ENCODE measurements at regions not wholly inside any gene's neighbourhood (a gene's known extent, or its start where the extent isn't known, plus 50 kb on each side); places are given as distances from the start of the nearest gene placed in this dataset.

- H3K4me1 ChIP-seq (ENCODE audit: control insufficient read depth, insufficient read depth, low read length) = no peaks in the 10 kb centered on the region
- no peaks in the 10 kb centered on the region for H3K27me3 ChIP-seq (ENCODE audit: control insufficient read depth, insufficient read depth, low read length)
- no peak overlapping the region for H3K4me3 ChIP-seq (ENCODE audit: low read depth, low read length)
- no CpG with 5 or more reads among the region's 2 CpGs for whole genome bisulfite sequencing (ENCODE audit: insufficient coverage)
- no peaks in the 10 kb centered on the region for H3K9me3 ChIP-seq (ENCODE audit: control insufficient read depth, insufficient read depth, low read length)
- H3K27ac ChIP-seq (ENCODE audit: low read depth, low read length) = no peak overlapping the region
- no peak for DNase-seq (ENCODE audit: low read depth in 4 of 6, low spot score in 6 of 6)
- H3K36me3 ChIP-seq (ENCODE audit: control insufficient read depth, insufficient read depth, low read length) = no peaks in the 10 kb centered on the region
Measured at GRCh38 chr3:102750322-102750721, 315.5 kb downstream of the ZPLD1 start.

- H3K27ac ChIP-seq (ENCODE audit: low read depth, low read length) = no peak overlapping the region
- no peaks in the 10 kb centered on the region for H3K4me1 ChIP-seq (ENCODE audit: control insufficient read depth, insufficient read depth, low read length)
- no peaks in the 10 kb centered on the region for H3K27me3 ChIP-seq (ENCODE audit: control insufficient read depth, insufficient read depth, low read length)
- no peaks in the 10 kb centered on the region for H3K9me3 ChIP-seq (ENCODE audit: control insufficient read depth, insufficient read depth, low read length)
- DNase-seq (ENCODE audit: low read depth in 4 of 6, low spot score in 6 of 6) = peak in 2 of 6 donors; percentile 9 to 16
- H3K4me3 ChIP-seq (ENCODE audit: low read depth, low read length) = no peak overlapping the region
- no peaks in the 10 kb centered on the region for H3K36me3 ChIP-seq (ENCODE audit: control insufficient read depth, insufficient read depth, low read length)
Measured at GRCh38 chr3:102753901-102754300, 319.1 kb downstream of the ZPLD1 start.

- no peaks in the 10 kb centered on the region for H3K4me1 ChIP-seq (ENCODE audit: control insufficient read depth, insufficient read depth, low read length)
- H3K4me3 ChIP-seq (ENCODE audit: low read depth, low read length) = no peak overlapping the region
- WGBS (ENCODE audit: insufficient coverage) = no CpG with 5 or more reads among the region's 2 CpGs
- no peak overlapping the region for H3K27ac ChIP-seq (ENCODE audit: low read depth, low read length)
- no peaks in the 10 kb centered on the region for H3K36me3 ChIP-seq (ENCODE audit: control insufficient read depth, insufficient read depth, low read length)
- H3K27me3 ChIP-seq (ENCODE audit: control insufficient read depth, insufficient read depth, low read length) = no peaks in the 10 kb centered on the region
- no peaks in the 10 kb centered on the region for H3K9me3 ChIP-seq (ENCODE audit: control insufficient read depth, insufficient read depth, low read length)
- no peak for DNase-seq (ENCODE audit: low read depth in 4 of 6, low spot score in 6 of 6)
Measured at GRCh38 chr3:102756706-102757105, 321.9 kb downstream of the ZPLD1 start.

DNA sequence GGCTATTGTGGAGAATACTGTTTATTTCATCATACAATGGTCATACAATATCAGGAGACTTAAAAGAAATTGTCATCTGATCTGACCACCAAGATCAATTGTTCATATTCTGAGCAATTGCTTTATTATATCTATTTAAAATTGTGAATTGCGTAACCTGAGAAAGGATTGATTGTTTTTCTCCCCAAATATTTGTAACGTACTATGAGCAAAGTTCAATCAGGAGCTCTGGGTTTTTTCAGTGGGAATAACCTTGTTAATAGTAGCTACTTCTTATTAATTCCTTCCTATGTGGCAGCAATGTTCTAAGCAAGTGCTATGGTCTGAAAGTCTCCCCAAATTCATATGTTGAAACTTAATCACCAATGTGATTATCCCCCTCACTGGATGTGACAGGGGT is 323.1 kb downstream of the ZPLD1 start:
- no peak overlapping the region for H3K27ac ChIP-seq (ENCODE audit: low read depth, low read length)
- no peaks in the 10 kb centered on the region for H3K36me3 ChIP-seq (ENCODE audit: control insufficient read depth, insufficient read depth, low read length)
- no peak for DNase-seq (ENCODE audit: low read depth in 4 of 6, low spot score in 6 of 6)
- no peaks in the 10 kb centered on the region for H3K9me3 ChIP-seq (ENCODE audit: control insufficient read depth, insufficient read depth, low read length)
- no peaks in the 10 kb centered on the region for H3K27me3 ChIP-seq (ENCODE audit: control insufficient read depth, insufficient read depth, low read length)
- no peaks in the 10 kb centered on the region for H3K4me1 ChIP-seq (ENCODE audit: control insufficient read depth, insufficient read depth, low read length)
- no peak overlapping the region for H3K4me3 ChIP-seq (ENCODE audit: low read depth, low read length)
- no CpG with 5 or more reads among the region's 2 CpGs for WGBS (ENCODE audit: insufficient coverage)

DNA sequence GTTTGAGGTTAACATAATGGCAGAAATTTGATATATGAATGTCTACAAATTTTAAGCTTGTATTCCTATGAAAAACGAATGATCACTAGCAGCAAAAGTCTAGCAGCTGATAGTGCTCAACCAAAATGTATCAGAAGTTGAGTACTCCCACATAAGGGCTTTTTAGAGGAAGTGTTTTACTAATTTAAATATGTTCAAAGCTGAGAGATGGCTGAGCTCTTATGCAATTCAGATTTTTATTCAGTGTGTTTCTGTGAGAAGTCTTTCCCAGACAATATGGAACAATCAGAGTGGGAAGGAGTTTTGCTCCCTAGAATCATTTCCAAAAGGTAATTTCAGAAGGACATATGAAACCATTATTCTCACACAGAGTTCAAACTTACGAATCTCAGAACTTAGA is 327.0 kb downstream of the ZPLD1 start:
- DNase-seq (ENCODE audit: low read depth in 4 of 6, low spot score in 6 of 6) = no peak
- WGBS (ENCODE audit: insufficient coverage) = no CpG with 5 or more reads among the region's 2 CpGs
- Histone ChIP-seq H3K4me1 (ENCODE audit: control insufficient read depth, insufficient read depth, low read length) (no peaks in the 10 kb centered on the region), H3K36me3 (ENCODE audit: control insufficient read depth, insufficient read depth, low read length) (no peaks in the 10 kb centered on the region), H3K4me3 (ENCODE audit: low read depth, low read length) (no peak overlapping the region), H3K27me3 (ENCODE audit: control insufficient read depth, insufficient read depth, low read length) (no peaks in the 10 kb centered on the region), H3K9me3 (ENCODE audit: control insufficient read depth, insufficient read depth, low read length) (peaks cover 1% of the 10 kb centered on the region), H3K27ac (ENCODE audit: low read depth, low read length) (no peak overlapping the region)

DNA sequence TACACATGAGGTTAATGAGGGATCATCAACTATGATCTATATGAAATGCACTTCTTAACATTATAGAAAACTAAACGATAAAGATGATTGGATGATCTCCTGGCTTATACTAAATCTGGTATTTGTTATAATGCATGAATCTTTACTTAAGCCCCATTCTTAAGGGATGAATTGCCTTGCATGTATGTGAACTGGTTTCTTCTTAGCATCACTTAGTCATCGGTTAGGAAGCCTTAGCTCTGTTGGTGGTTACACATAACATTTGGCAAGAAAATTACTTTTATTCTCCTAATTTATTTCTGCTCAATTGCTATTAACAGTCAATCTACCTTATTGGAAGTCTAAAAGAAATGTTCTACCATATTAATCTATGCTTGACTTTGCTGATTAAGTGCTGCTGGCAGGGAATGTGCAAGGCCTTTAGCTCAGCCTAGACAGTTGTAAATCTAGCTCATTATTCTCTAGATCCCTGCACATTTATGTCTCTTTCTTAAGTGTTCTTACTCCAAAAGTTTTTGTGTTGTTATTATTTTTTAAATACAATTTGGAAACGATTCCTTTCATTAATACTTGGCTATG is 356.0 kb downstream of the ZPLD1 start:
- H3K27me3 ChIP-seq (ENCODE audit: control insufficient read depth, insufficient read depth, low read length) = no peaks in the 10 kb centered on the region
- WGBS (ENCODE audit: insufficient coverage) = no CpG with 5 or more reads among the region's 3 CpGs
- H3K36me3 ChIP-seq (ENCODE audit: control insufficient read depth, insufficient read depth, low read length) = no peaks in the 10 kb centered on the region
- DNase-seq (ENCODE audit: low read depth in 4 of 6, low spot score in 6 of 6) = no peak
- no peaks in the 10 kb centered on the region for H3K4me1 ChIP-seq (ENCODE audit: control insufficient read depth, insufficient read depth, low read length)
- no peaks in the 10 kb centered on the region for H3K9me3 ChIP-seq (ENCODE audit: control insufficient read depth, insufficient read depth, low read length)
- no peak overlapping the region for H3K27ac ChIP-seq (ENCODE audit: low read depth, low read length)
- no peak overlapping the region for H3K4me3 ChIP-seq (ENCODE audit: low read depth, low read length)

GRCh38 chr3:102791641-102792589 is 357.1 kb downstream of the ZPLD1 start:
- Histone ChIP-seq H3K4me1 (ENCODE audit: control insufficient read depth, insufficient read depth, low read length) (no peaks in the 10 kb centered on the region), H3K27me3 (ENCODE audit: control insufficient read depth, insufficient read depth, low read length) (no peaks in the 10 kb centered on the region), H3K9me3 (ENCODE audit: control insufficient read depth, insufficient read depth, low read length) (no peaks in the 10 kb centered on the region), H3K27ac (ENCODE audit: low read depth, low read length) (no peak overlapping the region), H3K36me3 (ENCODE audit: control insufficient read depth, insufficient read depth, low read length) (no peaks in the 10 kb centered on the region), H3K4me3 (ENCODE audit: low read depth, low read length) (no peak overlapping the region)
- WGBS (ENCODE audit: insufficient coverage) = 40% methylated on average over 1 of the region's 7 CpGs
- DNase-seq (ENCODE audit: low read depth in 4 of 6, low spot score in 6 of 6) = peak in 3 of 6 donors; percentile 6 to 61 (median 55)

DNA sequence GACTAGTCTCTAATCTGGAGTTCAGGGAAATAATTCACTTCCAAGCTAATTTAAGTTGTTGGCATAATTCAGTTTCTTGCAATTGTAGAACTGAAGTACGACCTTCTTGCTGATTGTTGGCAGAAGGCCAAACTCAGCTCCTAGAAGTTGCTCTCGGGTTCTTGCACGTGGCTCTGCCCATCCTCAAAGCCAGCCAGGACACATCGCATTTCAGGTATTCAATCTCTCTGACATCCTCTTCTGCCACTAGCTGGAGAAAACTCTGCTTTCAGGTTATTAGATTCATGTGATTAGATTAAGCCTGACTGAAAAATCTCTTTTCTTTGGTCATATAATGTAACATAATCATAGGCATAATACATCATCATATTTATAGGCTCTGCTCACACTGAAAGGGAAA is 362.0 kb downstream of the ZPLD1 start:
- peak in 2 of 6 donors; percentile 7 to 46 for DNase-seq (ENCODE audit: low read depth in 4 of 6, low spot score in 6 of 6)
- H3K27ac ChIP-seq (ENCODE audit: low read depth, low read length) = no peak overlapping the region
- WGBS (ENCODE audit: insufficient coverage) = 20% methylated on average over 1 of the region's 4 CpGs

GRCh38 chr3:102802819-102803420 is 368.1 kb downstream of the ZPLD1 start:
- no peaks in the 10 kb centered on the region for H3K4me1 ChIP-seq (ENCODE audit: control insufficient read depth, insufficient read depth, low read length)
- H3K4me3 ChIP-seq (ENCODE audit: low read depth, low read length) = no peak overlapping the region
- no peaks in the 10 kb centered on the region for H3K27me3 ChIP-seq (ENCODE audit: control insufficient read depth, insufficient read depth, low read length)
- no peak overlapping the region for H3K27ac ChIP-seq (ENCODE audit: low read depth, low read length)
- no peaks in the 10 kb centered on the region for H3K9me3 ChIP-seq (ENCODE audit: control insufficient read depth, insufficient read depth, low read length)
- no CpG with 5 or more reads among the region's 1 CpG for WGBS (ENCODE audit: insufficient coverage)
- no peaks in the 10 kb centered on the region for H3K36me3 ChIP-seq (ENCODE audit: control insufficient read depth, insufficient read depth, low read length)
- no peak for DNase-seq (ENCODE audit: low read depth in 4 of 6, low spot score in 6 of 6)

More for the DNA sequence above, 362.0 kb downstream of the ZPLD1 start:
- Histone ChIP-seq H3K36me3 (ENCODE audit: control insufficient read depth, insufficient read depth, low read length) (no peaks in the 10 kb centered on the region), H3K4me1 (ENCODE audit: control insufficient read depth, insufficient read depth, low read length) (no peaks in the 10 kb centered on the region), H3K4me3 (ENCODE audit: low read depth, low read length) (no peak overlapping the region), H3K9me3 (ENCODE audit: control insufficient read depth, insufficient read depth, low read length) (no peaks in the 10 kb centered on the region), H3K27me3 (ENCODE audit: control insufficient read depth, insufficient read depth, low read length) (no peaks in the 10 kb centered on the region)
